ENCODE measurements at regions not wholly inside any gene's neighbourhood (a gene's known extent, or its start where the extent isn't known, plus 50 kb on each side); places are given as distances from the start of the nearest gene placed in this dataset.

DNA sequence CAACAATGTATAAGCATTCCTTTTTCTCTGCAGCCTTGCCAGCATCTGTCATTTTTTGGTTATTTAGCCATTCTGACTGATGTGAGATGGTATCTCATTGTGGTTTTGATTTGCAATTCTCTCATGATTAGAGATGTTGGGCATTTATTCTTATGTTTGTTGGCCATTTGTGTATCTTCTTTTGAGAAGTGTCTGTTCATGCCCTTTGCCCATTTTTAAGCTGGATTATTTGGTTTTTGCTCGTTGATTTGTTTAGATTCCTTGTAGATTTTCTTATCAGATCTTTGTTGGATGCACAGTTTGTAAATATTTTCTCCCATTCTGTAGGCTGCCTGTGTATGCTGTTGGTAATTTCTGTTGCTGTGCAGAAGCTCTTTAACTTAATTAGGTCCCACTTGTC is 259.6 kb upstream of the SESN3 start:
- Histone ChIP-seq H3K27me3 (no peaks in the 10 kb centered on the region), H3K27ac (no peak overlapping the region), H3K4me1 (ENCODE audit: low read depth) (no peaks in the 10 kb centered on the region), H3K4me3 (no peak overlapping the region), H3K9me3 (ENCODE audit: low read depth) (no peaks in the 10 kb centered on the region), H3K36me3 (no peaks in the 10 kb centered on the region)
- no peak for TF ChIP-seq CTCF (IDR thresholded peaks at IDR 0.05; ENCODE audit: low read depth, low read length)
- no peak for DNase-seq (ENCODE audit: low read depth in 1 of 2, low spot score in 1 of 2)

- Histone ChIP-seq H3K27me3 (no peaks in the 10 kb centered on the region), H3K4me1 (ENCODE audit: low read depth) (no peaks in the 10 kb centered on the region), H3K36me3 (no peaks in the 10 kb centered on the region), H3K4me3 (no peak overlapping the region), H3K9me3 (ENCODE audit: low read depth) (no peaks in the 10 kb centered on the region), H3K27ac (no peak overlapping the region)
- TF ChIP-seq CTCF (IDR thresholded peaks at IDR 0.05; ENCODE audit: low read depth, low read length) = no peak
- DNase-seq (ENCODE audit: low read depth in 1 of 2, low spot score in 1 of 2) = no peak
Measured at GRCh38 chr11:95487938-95488337, 256.9 kb upstream of the SESN3 start.

DNA sequence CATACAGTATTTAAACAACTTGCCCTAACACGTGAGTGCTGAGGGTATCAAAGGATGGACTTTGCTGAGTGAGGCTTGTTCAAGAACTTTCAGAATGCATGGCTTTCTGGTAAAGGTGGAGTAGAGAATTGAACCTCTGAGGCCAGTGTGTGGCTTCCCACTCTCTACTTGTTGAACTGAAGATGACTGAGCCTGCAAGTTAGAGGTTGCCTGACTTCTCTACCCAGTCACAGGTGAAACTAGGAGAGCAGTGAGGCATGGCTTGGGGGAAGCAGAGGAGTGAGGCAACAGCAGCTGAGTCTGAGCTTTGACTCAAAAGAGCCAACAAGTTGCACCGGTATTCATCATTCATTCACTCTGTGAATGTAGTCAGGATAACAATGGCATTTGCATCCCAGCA is 256.4 kb upstream of the SESN3 start:
- TF ChIP-seq CTCF (IDR thresholded peaks at IDR 0.05; ENCODE audit: low read depth, low read length) = no peak
- Histone ChIP-seq H3K36me3 (no peaks in the 10 kb centered on the region), H3K27ac (no peak overlapping the region)

DNA sequence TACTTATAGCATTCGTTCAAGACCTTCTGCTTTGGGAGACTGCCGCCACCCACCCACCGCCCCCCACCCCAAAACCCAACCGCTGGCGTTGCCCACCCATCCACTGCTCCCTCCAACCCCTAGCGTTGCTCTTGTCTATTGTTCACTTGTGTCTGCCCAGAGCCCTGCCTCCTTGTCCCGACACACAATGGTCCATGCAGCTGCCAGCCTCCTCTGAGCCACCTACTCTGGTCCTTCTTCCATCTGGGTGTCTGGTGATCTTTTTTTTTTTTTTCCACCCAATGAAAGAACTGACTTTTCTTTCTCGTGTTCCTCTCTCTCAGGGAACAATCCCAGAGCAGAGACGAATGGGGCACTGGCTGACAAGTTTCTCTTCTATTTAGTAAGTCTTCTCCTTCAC is 256.0 kb upstream of the SESN3 start:
- Histone ChIP-seq H3K4me1 (ENCODE audit: low read depth) (no peaks in the 10 kb centered on the region), H3K9me3 (ENCODE audit: low read depth) (no peaks in the 10 kb centered on the region), H3K27me3 (no peaks in the 10 kb centered on the region), H3K27ac (no peak overlapping the region), H3K4me3 (no peak overlapping the region), H3K36me3 (no peaks in the 10 kb centered on the region)
- TF ChIP-seq CTCF (IDR thresholded peaks at IDR 0.05; ENCODE audit: low read depth, low read length) = no peak
- no peak for DNase-seq (ENCODE audit: low read depth in 1 of 2, low spot score in 1 of 2)

More for the DNA sequence above, 256.4 kb upstream of the SESN3 start:
- Histone ChIP-seq H3K4me1 (ENCODE audit: low read depth) (no peaks in the 10 kb centered on the region), H3K4me3 (no peak overlapping the region), H3K27me3 (no peaks in the 10 kb centered on the region), H3K9me3 (ENCODE audit: low read depth) (no peaks in the 10 kb centered on the region)
- DNase-seq (ENCODE audit: low read depth in 1 of 2, low spot score in 1 of 2) = no peak

DNA sequence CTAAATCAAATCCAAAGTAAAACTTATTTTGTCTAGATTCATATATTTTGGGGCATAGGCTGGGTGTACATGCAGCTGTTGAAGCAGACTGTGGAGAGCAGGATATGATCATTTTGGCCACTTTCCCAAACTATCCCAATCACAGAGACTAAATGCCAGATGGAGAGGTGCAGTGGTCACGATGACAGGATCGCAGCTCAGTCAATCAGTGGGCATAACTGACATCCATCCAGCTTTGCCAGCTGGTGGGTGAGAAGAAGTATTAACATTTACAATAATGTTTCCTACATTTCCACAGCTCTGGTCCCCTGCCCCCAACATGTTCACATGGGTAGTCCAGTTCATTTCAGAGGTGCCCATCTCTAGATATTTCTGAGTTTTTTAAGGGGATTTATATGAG is 255.5 kb upstream of the SESN3 start:
- Histone ChIP-seq H3K4me3 (no peak overlapping the region), H3K27me3 (no peaks in the 10 kb centered on the region), H3K9me3 (ENCODE audit: low read depth) (no peaks in the 10 kb centered on the region), H3K27ac (no peak overlapping the region), H3K4me1 (ENCODE audit: low read depth) (no peaks in the 10 kb centered on the region), H3K36me3 (no peaks in the 10 kb centered on the region)
- DNase-seq (ENCODE audit: low read depth in 1 of 2, low spot score in 1 of 2) = no peak
- TF ChIP-seq CTCF (IDR thresholded peaks at IDR 0.05; ENCODE audit: low read depth, low read length) = no peak
